ENCODE measurements at regions not wholly inside any gene's neighbourhood (a gene's known extent, or its start where the extent isn't known, plus 50 kb on each side); places are given as distances from the start of the nearest gene placed in this dataset.

DNA sequence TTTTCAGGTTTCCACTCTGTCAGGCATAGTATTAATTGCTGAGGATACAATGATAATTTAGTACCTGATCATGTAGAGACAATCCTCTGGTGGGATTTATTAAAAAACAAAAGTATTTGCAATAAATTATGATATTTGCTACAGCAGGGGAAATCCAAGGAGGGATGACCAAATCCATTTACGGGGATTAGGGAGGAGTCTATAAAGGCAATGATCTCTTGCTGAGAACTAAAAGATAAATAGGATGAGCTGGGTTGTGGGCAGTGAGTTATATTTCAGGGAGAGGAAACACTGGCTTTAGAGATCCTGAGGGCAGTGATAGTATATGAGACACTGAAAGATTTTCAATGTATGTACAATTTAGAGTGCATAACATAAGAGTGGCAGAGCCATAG, 305.5 kb downstream of the GPR37 start:
- DNase-seq = no peak
- intact Hi-C loops (cut with DNase I) = no loop called here
- no peaks in the 10 kb centered on the region for H3K9me3 ChIP-seq (ENCODE audit: control insufficient read depth, low read length)
- H3K27me3 ChIP-seq (ENCODE audit: control insufficient read depth in 1 of 2, insufficient read depth in 2 of 2, low read length in 1 of 2) = no peaks in the 10 kb centered on the region
- no peaks in the 10 kb centered on the region for H3K4me1 ChIP-seq (ENCODE audit: control insufficient read depth in 1 of 2, insufficient read depth in 2 of 2, low read length in 2 of 2)
- ATAC-seq (ENCODE audit: low FRiP score) = no peak
- no peak overlapping the region for H3K27ac ChIP-seq (ENCODE audit: low read depth in 1 of 2, low read length in 2 of 2)
- no peak overlapping the region for H3K4me3 ChIP-seq (ENCODE audit: low read length in 2 of 2)
- 73 to 84% methylated on average over 1 of the region's 1 CpG for WGBS, 2 donors
- no peaks in the 10 kb centered on the region for H3K36me3 ChIP-seq (ENCODE audit: control insufficient read depth in 1 of 2, insufficient read depth in 2 of 2, low read length in 1 of 2)

DNA sequence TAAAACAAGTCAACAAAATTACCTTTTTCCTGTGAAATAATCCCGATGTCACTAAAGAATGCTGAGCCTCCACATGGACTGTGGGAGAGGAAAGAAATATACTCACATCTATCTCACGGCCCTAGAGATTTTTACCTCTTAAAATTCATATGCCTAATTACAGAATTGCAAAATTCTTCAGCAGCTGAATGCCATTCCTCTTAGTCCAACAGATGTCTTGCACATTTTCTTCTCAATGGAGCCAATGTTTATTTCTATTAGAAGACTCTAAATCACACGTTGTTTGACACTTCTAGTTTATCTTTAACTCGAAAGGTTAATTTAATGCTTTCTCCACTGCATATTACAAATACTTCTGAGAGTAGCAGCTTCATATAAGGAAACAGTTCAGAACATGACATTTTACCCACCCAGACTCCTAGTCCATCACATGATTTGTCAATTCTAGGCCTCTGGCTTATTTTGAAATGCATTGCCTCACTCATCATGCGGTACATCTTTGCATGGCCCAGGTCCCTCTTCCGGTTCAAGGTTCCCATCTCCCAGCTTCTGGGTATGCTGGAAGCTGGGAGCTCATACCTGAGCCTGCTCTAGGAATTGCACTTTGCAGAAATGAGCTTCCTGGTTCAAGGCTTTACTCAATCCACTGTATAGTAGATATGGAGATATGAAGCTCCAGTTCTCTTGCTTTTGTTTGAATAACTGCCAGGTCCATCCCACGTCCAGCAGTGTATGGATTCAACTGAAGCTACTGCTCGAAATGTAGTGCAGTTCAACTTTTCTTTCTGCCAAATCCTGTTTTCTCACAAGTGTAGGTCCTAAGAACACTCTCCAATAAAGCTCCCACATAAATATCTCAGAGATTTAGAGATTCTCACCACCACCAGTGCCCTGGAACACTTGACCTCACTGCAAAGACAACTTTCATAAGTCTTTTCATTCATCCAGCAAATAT, 306.2 kb downstream of the GPR37 start:
- WGBS, 2 donors = 19 to 29% methylated on average over 8 of the region's 8 CpGs
- Histone ChIP-seq H3K27me3 (ENCODE audit: control insufficient read depth in 1 of 2, insufficient read depth in 2 of 2, low read length in 1 of 2) (no peaks in the 10 kb centered on the region), H3K9me3 (ENCODE audit: control insufficient read depth, low read length) (no peaks in the 10 kb centered on the region), H3K4me3 (ENCODE audit: low read length in 2 of 2) (no peak overlapping the region), H3K36me3 (ENCODE audit: control insufficient read depth in 1 of 2, insufficient read depth in 2 of 2, low read length in 1 of 2) (no peaks in the 10 kb centered on the region), H3K4me1 (ENCODE audit: control insufficient read depth in 1 of 2, insufficient read depth in 2 of 2, low read length in 2 of 2) (no peaks in the 10 kb centered on the region), H3K27ac (ENCODE audit: low read depth in 1 of 2, low read length in 2 of 2) (no peak overlapping the region)
- ATAC-seq (ENCODE audit: low FRiP score) (no peak), DNase-seq (no peak)
- intact Hi-C loops (cut with DNase I) = no loop called here

DNA sequence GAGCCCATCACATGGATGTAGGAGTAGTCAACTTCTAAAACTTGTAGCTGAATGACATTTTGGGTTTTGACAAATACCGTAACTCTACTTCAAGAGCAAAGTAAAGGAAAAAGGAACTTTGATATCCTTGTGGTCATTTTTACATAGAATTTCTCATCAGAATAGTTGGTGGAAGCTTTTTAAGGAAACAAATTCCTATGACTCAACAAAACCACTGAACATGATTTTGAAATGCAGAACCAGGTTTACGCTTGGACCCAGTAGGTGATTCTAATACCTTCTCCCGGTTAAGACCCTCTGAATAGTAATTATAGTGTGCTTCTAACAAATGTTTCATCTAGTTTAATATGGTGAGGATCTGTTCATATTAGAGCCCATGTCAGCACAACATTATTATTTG, 307.8 kb downstream of the GPR37 start:
- ATAC-seq (ENCODE audit: low FRiP score) = no peak
- DNase-seq = no peak
- WGBS, 2 donors = 81 to 90% methylated on average over 3 of the region's 3 CpGs
- H3K27ac ChIP-seq (ENCODE audit: low read depth in 1 of 2, low read length in 2 of 2) = no peak overlapping the region
- no peaks in the 10 kb centered on the region for H3K9me3 ChIP-seq (ENCODE audit: control insufficient read depth, low read length)
- no peaks in the 10 kb centered on the region for H3K4me1 ChIP-seq (ENCODE audit: control insufficient read depth in 1 of 2, insufficient read depth in 2 of 2, low read length in 2 of 2)
- no peaks in the 10 kb centered on the region for H3K27me3 ChIP-seq (ENCODE audit: control insufficient read depth in 1 of 2, insufficient read depth in 2 of 2, low read length in 1 of 2)
- no peak overlapping the region for H3K4me3 ChIP-seq (ENCODE audit: low read length in 2 of 2)
- no peaks in the 10 kb centered on the region for H3K36me3 ChIP-seq (ENCODE audit: control insufficient read depth in 1 of 2, insufficient read depth in 2 of 2, low read length in 1 of 2)
- intact Hi-C loops (cut with DNase I) = no loop called here

DNA sequence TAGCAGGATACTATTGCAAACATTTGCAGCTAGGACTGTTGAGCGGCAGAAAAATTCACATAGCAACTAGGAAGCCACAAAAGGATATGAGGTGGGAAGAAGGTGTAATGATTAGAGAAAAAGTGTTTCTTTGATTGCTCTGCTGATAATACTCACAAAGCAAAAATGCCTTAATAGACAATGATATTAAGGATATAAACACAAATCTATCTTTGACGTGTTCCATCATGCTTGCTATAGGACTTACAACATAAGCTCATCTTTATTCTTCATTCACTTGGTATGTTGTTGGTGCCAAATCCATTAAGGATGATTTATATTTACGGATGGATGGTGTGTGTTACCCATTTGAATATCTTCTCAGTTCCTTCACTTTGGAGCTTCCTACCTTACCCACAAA, 309.3 kb downstream of the GPR37 start:
- intact Hi-C loops (cut with DNase I) = no loop called here
- 74 to 87% methylated on average over 3 of the region's 3 CpGs for WGBS, 2 donors

DNA sequence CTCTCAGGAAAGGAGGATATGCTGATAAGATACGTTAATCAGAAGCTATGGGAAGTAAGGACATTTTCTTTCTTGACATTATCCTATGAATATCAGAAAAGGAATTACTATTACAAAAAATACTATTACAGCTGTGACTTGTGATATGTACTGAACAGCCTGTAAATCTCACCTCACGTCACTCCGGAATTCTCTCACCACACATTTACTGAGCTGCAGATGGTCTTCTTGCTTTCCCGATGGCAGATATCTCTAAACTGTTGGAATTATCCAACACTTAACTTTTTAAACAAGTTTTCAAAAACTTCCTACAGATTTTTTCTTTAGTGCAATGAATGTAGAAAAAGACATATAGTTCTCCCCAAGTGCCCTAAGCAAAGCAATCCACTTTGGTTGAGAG, 313.4 kb downstream of the GPR37 start:
- DNase-seq (no peak), ATAC-seq (ENCODE audit: low FRiP score) (no peak)
- intact Hi-C loops (cut with DNase I) = no loop called here
- Histone ChIP-seq H3K9me3 (ENCODE audit: control insufficient read depth, low read length) (no peaks in the 10 kb centered on the region), H3K4me3 (ENCODE audit: low read length in 2 of 2) (no peak overlapping the region), H3K27me3 (ENCODE audit: control insufficient read depth in 1 of 2, insufficient read depth in 2 of 2, low read length in 1 of 2) (no peaks in the 10 kb centered on the region), H3K36me3 (ENCODE audit: control insufficient read depth in 1 of 2, insufficient read depth in 2 of 2, low read length in 1 of 2) (no peaks in the 10 kb centered on the region), H3K4me1 (ENCODE audit: control insufficient read depth in 1 of 2, insufficient read depth in 2 of 2, low read length in 2 of 2) (no peaks in the 10 kb centered on the region), H3K27ac (ENCODE audit: low read depth in 1 of 2, low read length in 2 of 2) (no peak overlapping the region)
- WGBS, 2 donors = 26 to 37% methylated on average over 4 of the region's 4 CpGs

More for the DNA sequence above, 309.3 kb downstream of the GPR37 start:
- no peaks in the 10 kb centered on the region for H3K9me3 ChIP-seq (ENCODE audit: control insufficient read depth, low read length)
- H3K27ac ChIP-seq (ENCODE audit: low read depth in 1 of 2, low read length in 2 of 2) = no peak overlapping the region
- H3K4me1 ChIP-seq (ENCODE audit: control insufficient read depth in 1 of 2, insufficient read depth in 2 of 2, low read length in 2 of 2) = no peaks in the 10 kb centered on the region
- H3K27me3 ChIP-seq (ENCODE audit: control insufficient read depth in 1 of 2, insufficient read depth in 2 of 2, low read length in 1 of 2) = no peaks in the 10 kb centered on the region
- ATAC-seq (ENCODE audit: low FRiP score) = no peak
- H3K4me3 ChIP-seq (ENCODE audit: low read length in 2 of 2) = no peak overlapping the region
- H3K36me3 ChIP-seq (ENCODE audit: control insufficient read depth in 1 of 2, insufficient read depth in 2 of 2, low read length in 1 of 2) = no peaks in the 10 kb centered on the region
- no peak for DNase-seq

DNA sequence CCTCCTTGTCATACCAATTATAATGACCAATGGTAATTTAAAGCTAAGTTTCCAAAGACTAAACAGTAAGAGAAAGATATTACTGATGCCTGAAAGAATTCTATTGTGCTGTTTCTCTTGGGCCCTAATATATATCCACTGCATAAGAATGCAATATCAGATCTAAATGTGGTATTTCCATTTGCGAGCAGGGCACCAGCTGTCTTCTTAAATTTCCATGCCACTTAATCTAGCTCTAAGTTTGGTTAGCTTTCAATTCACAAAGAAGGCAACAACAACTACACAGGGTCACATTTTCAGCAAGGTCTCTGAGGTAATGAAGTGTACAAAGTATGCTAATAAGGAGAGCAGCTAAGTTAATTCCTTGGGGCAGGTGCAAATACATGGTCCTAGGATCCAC, 315.7 kb downstream of the GPR37 start:
- no peak overlapping the region for H3K27ac ChIP-seq (ENCODE audit: low read depth in 1 of 2, low read length in 2 of 2)
- intact Hi-C loops (cut with DNase I) = no loop called here
- no peak overlapping the region for H3K4me3 ChIP-seq (ENCODE audit: low read length in 2 of 2)
- no peaks in the 10 kb centered on the region for H3K9me3 ChIP-seq (ENCODE audit: control insufficient read depth, low read length)
- H3K4me1 ChIP-seq (ENCODE audit: control insufficient read depth in 1 of 2, insufficient read depth in 2 of 2, low read length in 2 of 2) = no peaks in the 10 kb centered on the region
- H3K27me3 ChIP-seq (ENCODE audit: control insufficient read depth in 1 of 2, insufficient read depth in 2 of 2, low read length in 1 of 2) = no peaks in the 10 kb centered on the region
- DNase-seq (no peak), ATAC-seq (ENCODE audit: low FRiP score) (no peak)
- 58 to 65% methylated on average over 1 of the region's 1 CpG for WGBS, 2 donors
- no peaks in the 10 kb centered on the region for H3K36me3 ChIP-seq (ENCODE audit: control insufficient read depth in 1 of 2, insufficient read depth in 2 of 2, low read length in 1 of 2)

DNA sequence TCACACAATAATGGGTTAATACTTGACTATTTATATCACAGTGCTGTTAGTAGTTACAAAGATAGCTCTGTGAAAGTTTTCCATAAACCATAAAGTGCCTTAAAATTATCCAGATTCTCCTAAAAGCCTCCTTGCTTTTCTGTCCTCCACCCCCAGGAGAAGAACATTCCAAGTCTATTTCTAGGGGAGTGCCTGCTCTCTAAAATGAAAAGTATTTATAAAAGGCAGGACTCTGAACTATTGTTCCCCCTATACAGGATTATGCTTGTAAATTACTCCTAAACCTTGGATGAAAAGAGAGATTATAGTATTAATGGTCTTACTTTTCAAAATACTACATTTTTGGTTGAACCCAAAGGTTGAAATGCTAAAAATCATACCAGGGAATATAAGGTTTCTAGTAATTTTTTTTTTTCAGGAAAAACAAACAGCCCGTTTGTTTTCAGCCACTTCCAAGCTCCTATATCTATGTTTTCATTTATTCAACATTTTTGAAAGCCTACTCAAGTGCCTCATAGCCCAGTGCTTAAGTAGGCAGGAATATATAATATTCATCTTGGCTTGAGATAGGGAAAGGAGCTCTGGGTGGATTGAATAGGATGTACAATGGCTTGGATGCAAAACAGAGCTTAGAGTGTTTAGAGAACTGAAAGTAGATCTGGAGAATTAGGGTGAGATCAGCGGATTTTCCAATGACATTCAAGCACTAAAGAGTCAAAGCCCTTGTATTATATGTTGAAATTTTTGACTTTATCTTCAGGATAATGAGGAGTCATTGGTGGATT, 320.7 kb downstream of the GPR37 start:
- Histone ChIP-seq H3K27ac (ENCODE audit: low read depth in 1 of 2, low read length in 2 of 2) (no peak overlapping the region), H3K4me3 (ENCODE audit: low read length in 2 of 2) (no peak overlapping the region), H3K27me3 (ENCODE audit: control insufficient read depth in 1 of 2, insufficient read depth in 2 of 2, low read length in 1 of 2) (no peaks in the 10 kb centered on the region), H3K9me3 (ENCODE audit: control insufficient read depth, low read length) (no peaks in the 10 kb centered on the region), H3K36me3 (ENCODE audit: control insufficient read depth in 1 of 2, insufficient read depth in 2 of 2, low read length in 1 of 2) (no peaks in the 10 kb centered on the region), H3K4me1 (ENCODE audit: control insufficient read depth in 1 of 2, insufficient read depth in 2 of 2, low read length in 2 of 2) (no peaks in the 10 kb centered on the region)
- intact Hi-C loops (cut with DNase I) = no loop called here
- DNase-seq (no peak), ATAC-seq (ENCODE audit: low FRiP score) (no peak)
- WGBS, 2 donors = 47 to 51% methylated on average over 2 of the region's 2 CpGs

DNA sequence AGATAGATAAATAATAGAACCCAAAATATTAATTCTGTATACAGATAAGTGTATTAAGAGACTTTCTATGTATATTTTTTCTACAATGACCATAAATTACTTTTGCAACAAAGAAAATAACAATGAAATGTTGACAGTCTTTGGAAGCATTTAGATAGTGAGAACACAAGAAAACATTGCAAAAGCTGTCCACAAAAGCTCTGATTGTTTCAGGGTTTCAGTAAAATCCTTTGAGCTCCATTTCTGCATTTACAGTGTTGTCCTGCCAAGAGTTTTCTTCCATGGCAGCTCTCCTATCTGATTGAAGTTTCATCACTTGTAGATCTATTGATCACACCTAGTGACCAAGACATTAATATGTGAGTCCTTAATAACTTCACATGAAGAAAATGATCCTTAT, 321.8 kb downstream of the GPR37 start:
- Histone ChIP-seq H3K27ac (ENCODE audit: low read depth in 1 of 2, low read length in 2 of 2) (no peak overlapping the region), H3K4me3 (ENCODE audit: low read length in 2 of 2) (no peak overlapping the region), H3K4me1 (ENCODE audit: control insufficient read depth in 1 of 2, insufficient read depth in 2 of 2, low read length in 2 of 2) (no peaks in the 10 kb centered on the region), H3K9me3 (ENCODE audit: control insufficient read depth, low read length) (no peaks in the 10 kb centered on the region), H3K36me3 (ENCODE audit: control insufficient read depth in 1 of 2, insufficient read depth in 2 of 2, low read length in 1 of 2) (no peaks in the 10 kb centered on the region), H3K27me3 (ENCODE audit: control insufficient read depth in 1 of 2, insufficient read depth in 2 of 2, low read length in 1 of 2) (no peaks in the 10 kb centered on the region)
- ATAC-seq (ENCODE audit: low FRiP score) = no peak
- intact Hi-C loops (cut with DNase I) = no loop called here
- DNase-seq = no peak

DNA sequence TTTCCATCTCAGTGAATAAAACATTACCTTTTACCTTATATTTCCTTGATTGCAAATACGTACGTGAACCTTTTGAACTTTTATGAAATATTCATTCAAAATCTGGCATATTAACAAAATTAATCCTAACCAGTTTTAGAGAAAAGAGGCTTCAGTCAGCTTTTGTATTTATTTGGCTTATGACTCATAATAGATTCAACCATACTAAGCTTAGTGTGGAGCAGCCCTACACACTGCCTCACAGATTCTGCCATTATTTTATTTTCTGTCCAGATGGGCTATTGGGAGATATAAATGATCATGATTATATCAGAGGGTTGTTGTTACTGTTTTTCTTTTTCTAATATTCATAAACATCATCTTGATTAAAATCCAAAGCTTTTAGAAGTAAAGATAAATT, 325.5 kb downstream of the GPR37 start:
- no peak overlapping the region for H3K27ac ChIP-seq (ENCODE audit: low read depth in 1 of 2, low read length in 2 of 2)
- H3K4me1 ChIP-seq (ENCODE audit: control insufficient read depth in 1 of 2, insufficient read depth in 2 of 2, low read length in 2 of 2) = no peaks in the 10 kb centered on the region
- DNase-seq (no peak), ATAC-seq (ENCODE audit: low FRiP score) (no peak)
- 78 to 90% methylated on average over 2 of the region's 2 CpGs for WGBS, 2 donors
- no peaks in the 10 kb centered on the region for H3K36me3 ChIP-seq (ENCODE audit: control insufficient read depth in 1 of 2, insufficient read depth in 2 of 2, low read length in 1 of 2)
- H3K27me3 ChIP-seq (ENCODE audit: control insufficient read depth in 1 of 2, insufficient read depth in 2 of 2, low read length in 1 of 2) = no peaks in the 10 kb centered on the region
- H3K9me3 ChIP-seq (ENCODE audit: control insufficient read depth, low read length) = no peaks in the 10 kb centered on the region
- intact Hi-C loops (cut with DNase I) = no loop called here
- no peak overlapping the region for H3K4me3 ChIP-seq (ENCODE audit: low read length in 2 of 2)
